ENCODE measurements at regions not wholly inside any gene's neighbourhood (a gene's known extent, or its start where the extent isn't known, plus 50 kb on each side); places are given as distances from the start of the nearest gene placed in this dataset.

- H3K79me2 ChIP-seq (ENCODE audit: control insufficient read depth, insufficient read depth, low read length) = no peaks in the 10 kb centered on the region
- no peaks in the 10 kb centered on the region for H3K36me3 ChIP-seq (ENCODE audit: control insufficient read depth, insufficient read depth, low read length)
- TF ChIP-seq CCNT2 (IDR thresholded peaks at IDR 0.05; ENCODE audit: borderline replicate concordance, extremely low read depth, insufficient read length, low read depth, low read length) = no peak
- no peak for TF ChIP-seq POLR2H (tag; IDR thresholded peaks at IDR 0.05; ENCODE audit: low read depth)
- TF ChIP-seq PHF8 (IDR thresholded peaks at IDR 0.05; ENCODE audit: borderline replicate concordance, low read length) = no peak
- TF ChIP-seq SRSF3 (IDR thresholded peaks at IDR 0.05; ENCODE audit: insufficient read depth, low read length) = no peak
- TF ChIP-seq, protein P1, sequence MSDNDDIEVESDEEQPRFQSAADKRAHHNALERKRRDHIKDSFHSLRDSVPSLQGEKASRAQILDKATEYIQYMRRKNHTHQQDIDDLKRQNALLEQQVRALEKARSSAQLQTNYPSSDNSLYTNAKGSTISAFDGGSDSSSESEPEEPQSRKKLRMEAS (CRISPR knock-in tag; IDR thresholded peaks at IDR 0.05) = no peak
- no peak for TF ChIP-seq RAD51 (IDR thresholded peaks at IDR 0.05; ENCODE audit: borderline replicate concordance, low read depth)
- TF ChIP-seq FOXM1 (IDR thresholded peaks at IDR 0.05; ENCODE audit: low read depth) = no peak
- TF ChIP-seq FOXM1 (CRISPR knock-in tag; IDR thresholded peaks at IDR 0.05; ENCODE audit: low read depth) = no peak
- no peak for TF ChIP-seq ZNF79 (CRISPR knock-in tag; IDR thresholded peaks at IDR 0.05; ENCODE audit: low read depth)
- no peak for TF ChIP-seq ZBTB7A (IDR thresholded peaks at IDR 0.05; ENCODE audit: borderline replicate concordance, control insufficient read depth, low read depth, low read length)
- TF ChIP-seq CSDE1 (IDR thresholded peaks at IDR 0.05) = no peak
- no peak for TF ChIP-seq CUX1 (CRISPR knock-in tag; IDR thresholded peaks at IDR 0.05)
- TF ChIP-seq DDX20 (tag; IDR thresholded peaks at IDR 0.05; ENCODE audit: low read depth) = no peak
- no peak for TF ChIP-seq FOXK1 (CRISPR knock-in tag; IDR thresholded peaks at IDR 0.05; ENCODE audit: borderline replicate concordance)
- no peak for TF ChIP-seq POLR2G (IDR thresholded peaks at IDR 0.05; ENCODE audit: low read depth, low read length)
- TF ChIP-seq SMAD1 (IDR thresholded peaks at IDR 0.05; ENCODE audit: low read depth, low read length, partially characterized antibody) = no peak
- no peak for TF ChIP-seq SMARCB1 (IDR thresholded peaks at IDR 0.05; ENCODE audit: insufficient read length, low read depth)
- no peak overlapping the region for H3K9ac ChIP-seq (ENCODE audit: insufficient read depth in 1 of 2, low read depth in 2 of 2, low read length in 2 of 2)
- ATAC-seq (no peak), DNase-seq (ENCODE audit: extremely low read depth in 1 of 4, low spot score in 3 of 4) (no peak), FAIRE-seq (no peak)
- no peaks in the 10 kb centered on the region for H4K20me1 ChIP-seq (replicated peaks; ENCODE audit: control insufficient read depth, insufficient read depth, low read length)
- H3K27ac ChIP-seq (ENCODE audit: extremely low read depth, low read depth, low read length) = no peak overlapping the region
- H2AFZ ChIP-seq (ENCODE audit: low read depth, low read length) = no peak overlapping the region
- H3K9me1 ChIP-seq (ENCODE audit: control insufficient read depth, insufficient read depth, low read length) = no peaks in the 10 kb centered on the region
- ChIA-PET POLR2A (interaction anchor here (1.6 kb wide), 1 partner anchor 12 kb away, joined by 3 read pairs; no protein-coding TSS in a partner anchor), CTCF (ENCODE audit: low intra/inter-chr PET ratio) (no interaction called here)
- no TSS peak for BruUV-seq (replicated peaks)
- H3K4me3 ChIP-seq = no peak overlapping the region
- no peaks in the 10 kb centered on the region for H3K27me3 ChIP-seq (ENCODE audit: control insufficient read depth in 2 of 2, insufficient read depth in 2 of 2, low read length in 2 of 2)
- H3K4me2 ChIP-seq (ENCODE audit: insufficient read depth, low read length) = no peak overlapping the region
- intact Hi-C loops (cut with micrococcal nuclease) (no loop called here), in situ Hi-C loops (cut with MboI) (no loop called here)
- WGBS (ENCODE audit: insufficient coverage, low coverage, missing lambda C conversion rate) = 2% methylated on average over 4 of the region's 4 CpGs
- no peaks in the 10 kb centered on the region for H3K9me3 ChIP-seq (replicated peaks; ENCODE audit: control insufficient read depth, insufficient read depth, low read depth, low read length)
- H3K4me1 ChIP-seq (replicated peaks in 1 of 2; ENCODE audit: control insufficient read depth in 2 of 2, insufficient read depth in 2 of 2, low read length in 2 of 2) = no peaks in the 10 kb centered on the region
Measured at GRCh38 chr6:79334674-79335073, 100.2 kb upstream of the HMGN3 start.

All from K562 (cell line).